GM18498 (cell line): ENCODE measurements at regions not wholly inside any gene's neighbourhood (a gene's known extent, or its start where the extent isn't known, plus 50 kb on each side); places are given as distances from the start of the nearest gene placed in this dataset.
"Not testable (repeated sequence)": the region's sequence is repeated elsewhere in the genome, so short reads cannot be mapped to it uniquely, and the experiment has no call there.

Experiments
- ATAC-seq: cut with Tn5 transposase; IDR thresholded peaks from one replicate; pipeline ENCODE4 v1.9.1; 2021; ENCODE audit warnings: mild to moderate bottlenecking, moderate library complexity; ENCODE audit not compliant: unreplicated experiment

DNA sequence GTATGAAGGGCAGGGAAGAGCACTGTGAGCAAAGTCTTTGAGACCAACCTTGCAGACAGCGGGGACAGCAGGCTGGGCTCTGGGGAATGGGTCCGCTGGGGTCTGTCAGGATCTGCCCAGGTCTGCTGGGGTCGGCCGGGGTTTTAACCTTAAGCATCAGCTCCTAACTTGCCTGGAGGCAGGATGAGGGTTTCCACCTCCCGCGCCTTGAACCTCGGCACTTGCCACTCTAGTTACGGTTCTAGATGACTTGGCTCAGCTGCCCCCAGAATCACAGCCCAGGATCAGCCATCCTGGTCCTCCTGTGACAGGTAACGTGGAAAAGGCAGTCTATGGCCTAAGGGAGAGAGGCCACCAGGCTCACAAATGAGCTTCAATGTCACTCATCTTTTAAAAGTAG, 50.4 kb upstream of the CACUL1 start:
- ATAC-seq, result no peak

DNA sequence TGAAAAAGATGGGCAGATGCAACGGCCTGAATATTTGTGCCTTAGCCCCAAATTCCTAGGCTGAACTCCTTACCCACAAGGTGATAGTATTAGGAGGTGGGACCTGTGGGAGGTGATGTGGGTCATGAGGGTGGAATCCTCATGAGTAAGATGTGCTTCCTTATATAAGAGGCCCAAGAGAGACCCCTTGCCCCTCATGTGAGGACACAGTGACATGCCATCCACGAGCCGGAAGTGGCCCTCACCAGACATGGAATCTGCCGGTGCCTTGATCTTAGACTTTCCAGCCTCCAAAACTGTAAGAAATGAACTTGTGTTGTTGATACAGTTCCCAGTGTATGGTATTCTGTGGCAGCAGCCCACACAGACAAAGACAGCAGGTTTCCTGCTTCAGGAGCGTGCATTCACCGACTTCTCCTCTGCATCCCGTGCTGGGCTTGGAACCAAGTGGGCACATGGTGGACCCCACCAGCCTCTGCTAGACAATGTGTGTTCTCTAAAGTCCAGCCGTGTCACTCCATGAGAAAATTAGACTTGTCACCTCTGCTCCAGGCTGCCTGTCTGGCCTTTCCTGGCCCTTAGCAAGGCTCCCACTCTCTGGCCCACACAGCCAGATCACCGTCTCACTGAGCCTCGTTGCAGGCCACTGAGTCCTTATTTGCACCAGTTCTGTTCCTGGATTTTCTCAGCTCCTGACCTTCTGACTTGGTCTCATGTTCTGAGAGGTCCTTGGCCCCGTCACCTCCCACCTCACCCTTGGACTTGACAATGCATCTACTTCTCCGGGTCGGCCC, 52.9 kb upstream of the CACUL1 start:
- ATAC-seq, result no peak

GRCh38 chr10:118808601-118809356, 54.0 kb upstream of the CACUL1 start:
- ATAC-seq, result no peak

DNA sequence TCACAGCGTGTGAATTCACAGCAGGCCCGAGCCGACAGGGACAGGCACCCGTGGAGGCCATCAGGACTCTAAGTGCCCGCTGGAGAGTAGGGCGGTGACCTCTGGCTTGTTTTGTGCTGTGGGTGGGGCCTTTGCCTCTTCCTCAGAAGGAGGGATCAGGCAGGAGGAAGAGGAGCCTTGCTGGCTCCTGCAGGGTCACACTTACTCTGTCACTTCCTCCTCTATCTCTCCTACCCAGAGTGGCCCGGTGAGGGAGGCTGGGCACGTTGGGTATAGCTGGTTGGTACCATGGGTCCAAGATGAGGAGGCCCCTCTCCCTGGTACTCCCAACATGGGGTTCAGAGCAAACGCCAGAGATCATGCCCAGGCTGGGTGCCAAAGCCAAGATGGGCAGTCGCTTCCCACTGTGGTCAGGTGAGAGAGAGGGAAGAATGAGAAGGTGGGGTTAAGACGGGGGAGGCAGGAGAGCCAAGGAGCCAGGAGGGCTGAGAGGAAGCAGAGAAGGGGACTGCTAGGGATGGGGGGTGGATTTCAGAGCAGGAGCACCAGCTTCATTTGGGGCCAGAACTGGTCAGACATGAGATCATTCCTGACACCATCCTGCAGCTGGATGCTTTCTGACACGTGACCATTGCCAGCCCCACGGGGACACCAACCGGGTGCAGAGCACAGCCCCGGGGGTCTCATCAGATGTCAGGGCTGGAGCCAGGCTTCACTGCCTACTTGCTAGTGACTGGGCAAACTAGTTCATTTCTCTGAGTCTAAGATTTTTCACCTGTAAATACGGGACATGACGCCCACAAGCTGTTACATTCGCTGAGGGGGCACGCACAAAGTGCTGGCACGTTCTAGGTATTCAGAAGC, 54.8 kb upstream of the CACUL1 start:
- no peak for ATAC-seq

DNA sequence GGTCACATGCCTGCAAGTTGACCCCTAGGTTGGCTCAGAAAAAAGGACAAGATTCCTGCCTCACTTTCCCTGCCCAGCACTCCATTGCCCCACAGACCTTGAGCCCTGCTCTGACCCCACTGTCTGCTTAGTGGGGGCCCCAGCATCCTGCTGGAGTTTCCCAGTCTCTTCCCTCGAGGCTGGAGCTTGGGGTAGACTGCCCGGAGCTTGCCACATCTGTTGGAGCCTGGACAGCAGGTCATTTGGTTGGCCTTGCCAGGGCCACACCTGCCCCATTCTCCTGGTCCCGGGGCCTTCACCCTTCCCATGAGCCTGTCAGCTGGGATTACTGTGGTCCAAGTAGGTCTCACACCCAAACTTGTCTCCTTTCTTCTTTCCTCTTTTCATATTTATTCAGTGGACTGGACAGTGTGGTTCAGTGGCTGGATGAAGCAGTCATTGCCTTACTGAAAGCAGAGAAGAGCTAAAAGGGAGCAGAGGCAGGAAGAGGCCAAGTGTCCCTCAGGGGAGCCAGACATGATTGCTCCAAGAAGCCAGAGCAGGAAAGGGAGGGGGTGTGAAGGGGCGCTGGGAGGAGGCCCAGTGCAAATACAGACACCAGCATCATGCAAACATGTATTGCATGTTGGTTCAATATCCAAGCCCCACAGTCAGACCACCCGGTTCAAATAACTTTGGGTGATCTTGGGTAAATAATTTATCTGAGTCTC, 56.2 kb upstream of the CACUL1 start:
- no peak for ATAC-seq

DNA sequence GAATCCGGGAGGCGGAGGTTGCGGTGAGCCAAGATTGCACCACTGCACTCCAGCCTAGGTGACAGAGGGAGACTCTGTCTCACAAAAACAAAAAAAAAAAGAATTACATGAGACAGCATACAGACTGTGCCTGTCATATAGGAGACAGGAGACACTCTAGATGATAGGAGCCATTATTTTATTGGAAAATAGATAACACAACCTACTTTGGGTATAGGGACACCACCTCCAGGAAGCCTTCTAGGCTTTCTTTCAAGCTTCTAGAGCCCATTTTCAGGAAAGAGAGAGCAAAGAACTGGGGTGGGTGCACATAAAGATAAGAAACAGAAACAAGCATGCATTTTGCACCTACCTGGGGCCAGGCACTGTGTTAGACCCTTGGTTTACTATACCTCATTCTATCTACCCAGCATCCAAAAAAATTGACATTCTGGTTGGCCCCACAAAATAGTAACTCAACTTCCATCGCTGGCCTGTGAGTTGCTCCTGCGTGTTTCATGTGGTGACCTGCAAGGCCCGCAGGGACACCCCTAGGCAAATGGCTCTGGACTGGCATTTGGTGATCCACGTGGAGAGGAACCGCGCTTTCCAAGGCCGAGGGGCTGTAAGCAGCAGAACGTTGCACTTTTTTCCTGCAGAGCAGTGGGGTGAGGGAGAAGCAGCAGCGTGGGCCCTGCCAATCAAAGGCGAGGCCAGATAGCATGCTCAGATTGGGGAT, 57.1 kb upstream of the CACUL1 start:
- ATAC-seq, result no peak

DNA sequence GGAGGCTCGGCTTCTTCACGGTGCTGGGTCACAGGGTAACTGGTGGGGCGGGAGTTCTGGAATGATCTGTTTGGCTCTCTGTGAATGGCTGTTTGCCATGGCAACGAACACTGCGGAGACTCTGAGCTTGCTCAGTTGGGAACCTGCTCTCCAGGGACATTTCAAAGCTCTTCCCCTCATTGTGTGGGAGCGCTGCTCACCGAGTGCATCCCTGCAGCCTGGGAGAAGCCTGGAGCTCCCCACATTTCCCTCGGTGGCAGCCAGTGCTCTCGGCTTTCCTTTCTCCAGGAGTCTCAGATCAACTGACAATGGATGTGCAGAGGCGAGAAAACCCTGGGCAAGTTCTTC, 57.6 kb upstream of the CACUL1 start:
- ATAC-seq, result no peak

DNA sequence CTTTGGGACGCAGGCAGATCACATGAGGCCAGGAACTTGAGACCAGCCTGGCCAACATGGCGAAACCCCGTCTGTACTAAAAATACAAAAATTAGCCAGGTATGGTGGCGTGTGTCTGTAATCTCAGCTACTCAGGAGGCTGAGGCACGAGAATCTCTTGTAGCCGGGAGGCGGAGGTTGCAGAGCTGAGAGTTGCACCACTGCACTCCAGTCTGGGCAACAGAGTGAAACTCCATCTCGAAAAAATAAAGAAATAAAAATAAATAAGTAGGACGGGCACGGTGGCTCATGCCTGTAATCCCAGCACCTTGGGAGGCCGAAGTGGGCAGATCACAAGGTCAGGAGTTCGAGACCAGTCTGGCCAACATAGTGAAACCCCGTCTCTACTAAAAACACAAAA, 58.2 kb upstream of the CACUL1 start:
- ATAC-seq, result not testable (repeated sequence)

GRCh38 chr10:118816471-118817168, 61.9 kb upstream of the CACUL1 start:
- no peak for ATAC-seq

DNA sequence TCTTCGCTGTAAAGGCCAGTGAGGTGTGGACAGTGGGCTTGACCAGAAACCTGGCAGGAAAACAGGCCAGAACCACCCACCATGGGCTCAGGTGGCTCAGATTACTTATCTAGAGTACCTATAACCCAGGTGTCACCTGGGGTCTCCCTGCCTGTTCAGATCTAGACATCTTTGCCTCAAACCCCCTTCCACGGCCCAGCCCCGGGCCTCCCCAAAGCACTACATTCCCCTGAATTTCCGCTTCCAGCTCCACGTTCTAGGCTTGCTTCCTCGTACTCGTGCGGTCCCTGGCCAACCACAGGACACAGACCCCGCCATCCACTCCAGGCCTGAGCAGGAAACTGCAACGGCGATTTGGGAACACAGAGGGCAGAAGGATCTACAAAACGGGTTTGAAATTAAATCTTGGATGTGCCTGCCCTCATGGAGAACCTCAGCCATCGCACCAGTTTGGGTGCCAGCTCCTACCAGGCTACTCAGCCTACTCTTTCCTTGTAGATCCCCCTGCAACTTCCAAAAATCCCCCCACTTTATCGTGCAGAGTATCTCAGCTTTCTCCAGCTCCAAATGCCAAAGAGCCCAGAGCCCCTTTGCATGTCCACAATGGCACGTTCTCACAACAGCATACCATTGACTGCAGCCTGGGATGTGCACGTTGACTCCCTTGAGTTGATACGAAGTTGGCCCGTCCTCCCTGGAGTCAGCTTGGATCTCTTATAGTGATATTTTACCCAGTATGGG, 62.7 kb upstream of the CACUL1 start:
- no peak for ATAC-seq

GRCh38 chr10:118818621-118819221, 64.0 kb upstream of the CACUL1 start:
- ATAC-seq, result no peak

DNA sequence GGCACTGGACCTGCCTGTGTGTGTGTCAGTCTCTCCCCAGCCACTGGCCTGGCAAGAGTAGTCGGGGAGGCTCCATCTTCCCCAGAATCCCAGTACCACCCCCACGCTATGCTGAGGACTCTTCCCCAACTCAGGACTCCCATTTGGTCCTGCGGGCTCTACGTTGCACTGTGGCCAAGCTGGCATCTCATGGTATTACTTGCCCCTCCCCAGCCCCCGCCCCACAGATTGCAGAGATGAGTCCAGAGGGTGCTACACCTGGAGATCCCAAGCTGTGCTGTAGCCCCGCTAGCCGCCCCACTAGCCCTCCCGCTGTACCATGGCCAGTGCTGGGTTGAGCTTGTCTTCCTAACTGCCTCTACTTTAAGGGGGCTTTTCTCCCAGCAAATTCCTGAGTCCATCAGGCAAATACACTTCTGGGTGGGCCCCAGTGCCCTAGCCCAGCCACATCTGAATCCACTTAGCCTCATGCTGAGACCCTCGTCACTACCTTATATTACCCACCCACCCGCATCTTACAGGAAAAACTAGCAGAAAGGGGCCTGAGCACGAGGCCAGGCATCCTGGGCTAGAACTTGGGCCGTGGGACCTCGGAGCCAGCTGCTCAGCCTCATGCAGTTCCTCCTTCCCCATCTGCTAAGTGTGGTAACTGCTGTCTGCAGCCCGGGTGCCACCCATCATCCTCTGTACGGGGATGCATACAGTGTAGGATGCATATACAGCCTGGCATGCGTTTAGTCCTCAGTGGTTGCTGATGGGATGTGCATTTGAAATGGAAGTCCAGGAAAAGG, 65.8 kb upstream of the CACUL1 start:
- no peak for ATAC-seq

GRCh38 chr10:118823256-118823907, 68.6 kb upstream of the CACUL1 start:
- no peak for ATAC-seq

DNA sequence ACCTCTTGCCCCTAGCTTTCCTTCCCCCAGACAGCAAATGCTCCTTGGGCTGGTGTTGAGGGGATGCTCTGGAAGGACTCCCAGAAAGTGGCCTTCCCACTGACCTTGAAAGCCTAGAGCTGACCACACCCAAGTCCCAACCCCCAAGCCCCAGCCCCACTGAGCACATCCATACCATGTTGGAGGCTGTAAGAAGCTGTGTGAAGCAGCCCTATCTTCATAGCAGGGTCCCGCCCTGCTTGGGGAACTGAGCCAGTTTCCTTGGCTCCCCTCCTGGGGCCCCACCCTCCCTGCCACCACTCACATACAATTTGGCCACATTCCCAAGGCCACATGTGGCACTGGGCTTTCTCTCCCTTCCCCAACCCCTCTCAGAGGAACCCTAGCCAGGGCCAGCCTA, 72.3 kb upstream of the CACUL1 start:
- ATAC-seq, result no peak

GRCh38 chr10:118827466-118828155, 72.8 kb upstream of the CACUL1 start:
- ATAC-seq, result no peak

DNA sequence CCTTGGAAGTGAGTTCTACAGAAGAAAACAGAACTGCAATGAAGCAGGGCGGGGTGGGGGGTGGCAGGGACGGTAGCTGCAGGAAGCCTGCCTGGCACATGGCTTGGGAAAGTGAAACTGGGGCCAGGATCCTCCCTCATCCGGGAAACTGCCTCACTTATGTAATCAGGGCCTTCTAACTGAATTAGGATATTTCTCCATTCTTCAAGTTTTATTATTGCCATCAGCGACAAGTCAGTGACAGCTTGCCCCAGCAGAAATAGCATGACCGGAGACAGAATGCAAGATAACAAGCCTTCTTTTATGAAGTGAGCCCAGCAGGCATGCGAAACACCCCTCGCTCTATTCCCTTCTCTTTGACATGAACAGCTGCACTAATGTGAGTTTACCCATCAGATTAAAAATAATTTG, 77.5 kb upstream of the CACUL1 start:
- no peak for ATAC-seq

DNA sequence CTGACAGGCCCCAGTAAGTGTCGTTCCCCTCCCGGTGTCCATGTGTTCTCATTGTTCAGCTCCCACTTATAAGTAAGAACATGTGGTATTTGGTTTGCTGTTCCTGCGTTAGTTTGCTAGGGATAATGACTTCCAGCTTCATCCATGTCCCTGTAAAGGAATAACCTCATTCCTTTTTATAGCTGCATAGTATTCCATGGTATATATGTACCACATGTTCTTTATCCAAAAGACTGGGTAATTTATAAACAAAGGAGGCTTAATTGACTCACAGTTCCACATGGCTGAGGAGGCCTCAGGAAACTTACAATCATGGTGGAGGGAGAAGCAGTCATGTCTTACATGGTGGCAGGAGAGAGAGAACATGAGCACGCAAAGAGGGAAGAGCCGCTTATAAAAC, 79.6 kb upstream of the CACUL1 start:
- not testable (repeated sequence) for ATAC-seq
